OCI-LY7 (cell line): ENCODE measurements at regions not wholly inside any gene's neighbourhood (a gene's known extent, or its start where the extent isn't known, plus 50 kb on each side); places are given as distances from the start of the nearest gene placed in this dataset.

Experiments used
- BruUV-seq: library from RNA; stranded (reverse); fragments of 400-500 nt; replicated peaks from 2 replicates; lab custom pipeline; 2021; lab: Mats Ljungman, UMichigan
- CTCF ChIA-PET: fragments of 300-600 bp; sonication (Branson Sonifier 250); formaldehyde crosslinking; loops from one replicate; lab custom pipeline; 2022; ENCODE audit warnings: antibody characterized with exemption; ENCODE audit not compliant: unreplicated experiment; lab: Charles Lee
- POLR2A ChIA-PET: fragments of 300-600 bp; sonication (Branson Sonifier 250); formaldehyde crosslinking; loops from one replicate; lab custom pipeline; 2022; ENCODE audit warnings: antibody characterized with exemption; lab: Charles Lee
- DNase-seq: peaks from one replicate; pipeline ENCODE4 v3.0.0-alpha.2; 2015; ENCODE audit warnings: low spot score
- H2AFZ ChIP-seq: fragments of 200-600 bp; sonication (generic), shearing (Covaris generic); 2 replicates; pipeline ENCODE4 v1.6.1; 2014; ENCODE audit warnings: mild to moderate bottlenecking, antibody characterized with exemption, low read length, moderate library complexity
- H3K27ac ChIP-seq: fragments of 200-600 bp; sonication (generic); 2 replicates; pipeline ENCODE4 v1.5.1; 2014; ENCODE audit warnings: mixed run types, low read depth, mild to moderate bottlenecking, moderate library complexity, low read length, inconsistent platforms; ENCODE audit not compliant: poor library complexity, severe bottlenecking
- H3K36me3 ChIP-seq: fragments of 200-600 bp; sonication (generic); 2 replicates; pipeline ENCODE4 v1.6.1; 2014; ENCODE audit warnings: mild to moderate bottlenecking, antibody characterized with exemption, low read length, moderate library complexity, mixed read lengths; ENCODE audit not compliant: insufficient read depth
- H3K4me1 ChIP-seq: fragments of 200-600 bp; sonication (generic); 2 replicates; pipeline ENCODE4 v1.5.1; 2014; ENCODE audit warnings: mild to moderate bottlenecking, low read length; ENCODE audit not compliant: insufficient read depth, poor library complexity, severe bottlenecking
- H3K4me2 ChIP-seq: fragments of 200-600 bp; sonication (generic); 2 replicates; pipeline ENCODE4 v1.6.1; 2014; ENCODE audit warnings: mild to moderate bottlenecking, low read length
- H3K4me3 ChIP-seq: fragments of 200-600 bp; sonication (generic); 2 replicates; pipeline ENCODE4 v1.5.1; 2014; ENCODE audit warnings: mild to moderate bottlenecking, low read depth, low read length; ENCODE audit not compliant: poor library complexity, severe bottlenecking
- H3K79me2 ChIP-seq: fragments of 200-600 bp; sonication (generic); 2 replicates; pipeline ENCODE4 v1.6.1; 2016; ENCODE audit warnings: low read depth, mild to moderate bottlenecking, low read length, moderate library complexity, mixed read lengths; ENCODE audit not compliant: insufficient read depth
- H3K9me2 ChIP-seq: fragments of 200-600 bp; sonication (generic); 2 replicates; pipeline ENCODE4 v1.6.1; 2016; ENCODE audit warnings: mild to moderate bottlenecking, low read length, mixed read lengths; ENCODE audit not compliant: insufficient read depth
- H3K9me3 ChIP-seq: fragments of 200-600 bp; sonication (generic); 2 replicates; pipeline ENCODE4 v1.6.1; 2014; ENCODE audit warnings: mild to moderate bottlenecking, mixed run types, low read length, mixed read lengths
- H4K20me1 ChIP-seq: fragments of 200-600 bp; sonication (generic); 2 replicates; pipeline ENCODE4 v1.6.1; 2014; ENCODE audit warnings: mild to moderate bottlenecking, antibody characterized with exemption, low read length, moderate library complexity, mixed read lengths; ENCODE audit not compliant: insufficient read depth
- EZH2phosphoT487 ChIP-seq: fragments of 200-600 bp; sonication (generic); IDR thresholded peaks from 2 replicates; pipeline ENCODE4 v1.6.1; 2018; ENCODE audit warnings: low read depth, borderline replicate concordance, mild to moderate bottlenecking, mixed run types, antibody characterized with exemption, low read length, moderate library complexity, mixed read lengths
- intact Hi-C: fragments of 100-400 bp; cut with micrococcal nuclease; formaldehyde crosslinking; loops from one replicate; pipeline ENCODE4 v1.10.0; 2022; ENCODE audit not compliant: unreplicated experiment
- TF ChIP-seq, protein P1 (sequence below): fragments of 200-600 bp; sonication (generic); conservative IDR thresholded peaks from 2 replicates; pipeline ENCODE4 v1.5.1; 2014; ENCODE audit warnings: mild to moderate bottlenecking, antibody characterized with exemption, low read length, moderate library complexity, mixed read lengths

DNA sequence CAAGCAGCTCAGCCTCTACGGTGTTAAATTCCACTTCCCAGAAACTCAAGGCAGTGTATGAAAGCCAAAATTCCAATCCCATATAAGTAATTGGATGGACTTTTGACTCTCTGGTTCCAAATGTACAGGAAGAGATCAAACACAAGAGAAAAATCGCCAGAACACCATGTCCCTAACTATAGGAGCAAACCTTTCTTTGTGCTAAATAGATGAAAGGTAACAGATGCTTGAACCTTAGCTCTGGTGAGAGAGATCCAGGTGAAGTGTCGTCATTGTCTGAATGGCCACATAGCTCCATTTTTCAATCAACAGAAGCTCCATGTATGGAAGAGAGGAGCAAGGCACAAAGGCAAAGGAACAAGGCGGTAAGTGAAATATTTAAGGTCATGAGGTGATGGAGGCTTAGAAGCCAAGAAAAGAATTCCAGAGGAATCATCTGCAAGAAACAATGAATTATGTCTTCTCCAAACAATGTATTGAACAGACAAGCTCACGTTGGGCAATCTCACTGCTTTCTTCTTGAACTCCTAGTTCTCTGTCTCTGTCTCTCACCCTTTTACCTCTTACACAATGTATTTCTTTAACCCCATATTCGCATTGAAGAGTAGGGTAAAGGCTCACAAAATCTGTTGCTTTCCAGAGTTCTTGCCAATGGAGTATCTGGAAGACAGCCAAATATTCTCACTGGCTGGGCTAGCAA, 585.1 kb downstream of the GATA3 start:
- no peaks in the 10 kb centered on the region for H3K4me1 ChIP-seq
- ChIA-PET POLR2A (interaction anchor here (0.7 kb wide), 1 partner anchor 74 kb away, joined by 3 read pairs; no protein-coding TSS in a partner anchor), CTCF (no interaction called here)
- no peak for TF ChIP-seq EZH2phosphoT487
- TF ChIP-seq, protein P1, sequence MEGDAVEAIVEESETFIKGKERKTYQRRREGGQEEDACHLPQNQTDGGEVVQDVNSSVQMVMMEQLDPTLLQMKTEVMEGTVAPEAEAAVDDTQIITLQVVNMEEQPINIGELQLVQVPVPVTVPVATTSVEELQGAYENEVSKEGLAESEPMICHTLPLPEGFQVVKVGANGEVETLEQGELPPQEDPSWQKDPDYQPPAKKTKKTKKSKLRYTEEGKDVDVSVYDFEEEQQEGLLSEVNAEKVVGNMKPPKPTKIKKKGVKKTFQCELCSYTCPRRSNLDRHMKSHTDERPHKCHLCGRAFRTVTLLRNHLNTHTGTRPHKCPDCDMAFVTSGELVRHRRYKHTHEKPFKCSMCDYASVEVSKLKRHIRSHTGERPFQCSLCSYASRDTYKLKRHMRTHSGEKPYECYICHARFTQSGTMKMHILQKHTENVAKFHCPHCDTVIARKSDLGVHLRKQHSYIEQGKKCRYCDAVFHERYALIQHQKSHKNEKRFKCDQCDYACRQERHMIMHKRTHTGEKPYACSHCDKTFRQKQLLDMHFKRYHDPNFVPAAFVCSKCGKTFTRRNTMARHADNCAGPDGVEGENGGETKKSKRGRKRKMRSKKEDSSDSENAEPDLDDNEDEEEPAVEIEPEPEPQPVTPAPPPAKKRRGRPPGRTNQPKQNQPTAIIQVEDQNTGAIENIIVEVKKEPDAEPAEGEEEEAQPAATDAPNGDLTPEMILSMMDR, result no peak
- no peak for DNase-seq
- H3K36me3 ChIP-seq, result no peaks in the 10 kb centered on the region
- intact Hi-C loops, result no loop called here
- no peaks in the 10 kb centered on the region for H3K79me2 ChIP-seq
- no peaks in the 10 kb centered on the region for H3K9me3 ChIP-seq
- no peak overlapping the region for H3K27ac ChIP-seq
- no peaks in the 10 kb centered on the region for H4K20me1 ChIP-seq
- no peak overlapping the region for H3K4me3 ChIP-seq
- no peak overlapping the region for H3K4me2 ChIP-seq
- H2AFZ ChIP-seq, result no peak overlapping the region
- no peaks in the 10 kb centered on the region for H3K9me2 ChIP-seq
- BruUV-seq, result no TSS peak

DNA sequence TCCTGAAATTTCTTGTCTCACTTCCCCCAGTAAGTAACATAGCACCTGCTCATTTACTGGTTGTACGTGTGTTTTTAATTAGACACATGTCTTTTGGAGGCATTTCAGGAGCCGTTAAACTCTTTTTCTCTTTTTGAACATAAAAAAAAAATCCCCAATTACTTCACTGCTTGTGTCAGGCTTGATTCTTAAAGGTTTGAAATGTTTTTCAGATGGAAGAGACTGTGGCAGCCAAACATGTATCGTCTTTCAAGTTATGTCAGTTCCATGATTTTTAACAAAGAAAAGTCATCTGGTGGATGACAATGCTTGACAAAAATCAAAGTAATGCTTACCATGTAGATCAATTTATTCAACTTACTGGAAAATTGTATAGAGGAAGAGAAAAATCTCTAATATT, 585.8 kb downstream of the GATA3 start:
- Histone ChIP-seq H3K4me1 (no peaks in the 10 kb centered on the region), H3K36me3 (no peaks in the 10 kb centered on the region), H2AFZ (no peak overlapping the region), H4K20me1 (no peaks in the 10 kb centered on the region), H3K4me2 (no peak overlapping the region), H3K9me2 (no peaks in the 10 kb centered on the region), H3K79me2 (no peaks in the 10 kb centered on the region), H3K9me3 (no peaks in the 10 kb centered on the region), H3K27ac (no peak overlapping the region), H3K4me3 (no peak overlapping the region)
- intact Hi-C loops, result no loop called here
- no peak for DNase-seq
- BruUV-seq, result no TSS peak
- no peak for TF ChIP-seq EZH2phosphoT487
- TF ChIP-seq, protein P1, result no peak
- ChIA-PET CTCF (no interaction called here), POLR2A (no interaction called here)

DNA sequence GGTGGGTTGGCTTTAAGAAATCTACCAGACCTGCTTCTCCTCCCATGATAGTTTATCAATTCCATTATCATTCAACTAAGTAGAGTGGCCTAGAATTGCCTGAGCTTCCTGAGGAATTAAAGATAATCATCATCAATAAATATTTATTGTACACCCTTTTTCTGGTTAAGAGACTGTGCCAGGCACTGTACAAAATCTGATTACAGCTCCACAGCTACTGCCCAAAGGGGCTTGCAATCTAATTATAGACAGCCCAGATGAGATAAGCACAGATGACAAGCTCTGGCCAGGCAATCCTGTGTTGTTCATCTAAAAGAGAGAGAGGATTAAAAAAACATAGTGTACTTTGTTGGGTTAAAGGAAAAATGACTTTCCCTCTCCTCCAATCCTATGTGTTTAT, 586.4 kb downstream of the GATA3 start:
- no peak overlapping the region for H3K27ac ChIP-seq
- no peaks in the 10 kb centered on the region for H3K9me3 ChIP-seq
- H3K9me2 ChIP-seq, result no peaks in the 10 kb centered on the region
- H3K4me2 ChIP-seq, result no peak overlapping the region
- CTCF ChIA-PET, result no interaction called here
- intact Hi-C loops, result no loop called here
- no peaks in the 10 kb centered on the region for H3K79me2 ChIP-seq
- no TSS peak for BruUV-seq
- POLR2A ChIA-PET, result no interaction called here
- no peaks in the 10 kb centered on the region for H3K36me3 ChIP-seq
- no peaks in the 10 kb centered on the region for H3K4me1 ChIP-seq
- no peak overlapping the region for H2AFZ ChIP-seq
- no peak overlapping the region for H3K4me3 ChIP-seq
- no peaks in the 10 kb centered on the region for H4K20me1 ChIP-seq
- TF ChIP-seq, protein P1, result no peak
- TF ChIP-seq EZH2phosphoT487, result no peak
- DNase-seq, result no peak
